ENCODE measurements at regions not wholly inside any gene's neighbourhood (a gene's known extent, or its start where the extent isn't known, plus 50 kb on each side); places are given as distances from the start of the nearest gene placed in this dataset.
"Not testable (repeated sequence)": the region's sequence is repeated elsewhere in the genome, so short reads cannot be mapped to it uniquely, and the experiment has no call there.

DNA sequence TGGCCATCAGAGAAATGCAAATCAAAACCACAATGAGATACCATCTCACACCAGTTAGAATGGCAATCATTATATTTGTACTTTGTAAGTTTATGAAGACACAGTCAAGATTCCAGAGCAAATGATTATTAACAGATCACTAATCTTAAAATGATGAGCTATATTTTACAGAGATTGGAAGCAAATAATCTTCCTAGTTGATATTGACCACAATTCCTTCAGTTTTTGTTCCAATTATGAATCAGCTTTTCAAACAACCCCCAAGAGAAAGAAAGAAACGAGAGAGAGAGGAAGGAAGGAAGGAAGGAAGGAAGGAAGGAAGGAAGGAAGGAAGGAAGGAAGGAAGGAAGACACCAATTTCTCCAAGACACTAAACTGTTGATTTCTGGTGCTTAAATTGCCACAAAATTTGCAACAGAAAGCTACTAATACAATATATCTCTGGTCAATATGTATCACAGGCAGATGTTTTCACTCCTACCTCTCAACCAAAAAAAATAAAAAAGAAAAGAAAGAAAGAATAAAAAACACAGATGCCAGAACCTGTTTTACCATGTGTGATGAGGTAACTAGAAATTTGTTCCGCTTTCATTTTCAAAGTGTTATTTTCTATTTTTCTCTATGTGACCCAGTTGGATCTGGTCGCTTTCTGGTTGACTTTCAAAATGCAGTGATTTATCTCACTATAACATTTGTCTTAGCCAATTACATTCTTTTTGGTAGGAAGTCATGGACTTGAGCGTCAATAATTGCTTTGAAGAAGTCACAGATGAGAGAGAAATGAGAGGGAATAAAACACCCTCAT is 1609.6 kb downstream of the SI start:
- Histone ChIP-seq H3K9me3 (ENCODE audit: low read length) (no peaks in the 10 kb centered on the region), H3K36me3 (ENCODE audit: insufficient read depth, low read length) (no peaks in the 10 kb centered on the region), H3K4me3 (ENCODE audit: low read length) (no peak overlapping the region), H3K27me3 (ENCODE audit: insufficient read depth, low read length) (no peaks in the 10 kb centered on the region), H2AFZ (ENCODE audit: low read depth, low read length) (no peak overlapping the region), H3K4me1 (ENCODE audit: insufficient read depth, low read length) (no peaks in the 10 kb centered on the region)

DNA sequence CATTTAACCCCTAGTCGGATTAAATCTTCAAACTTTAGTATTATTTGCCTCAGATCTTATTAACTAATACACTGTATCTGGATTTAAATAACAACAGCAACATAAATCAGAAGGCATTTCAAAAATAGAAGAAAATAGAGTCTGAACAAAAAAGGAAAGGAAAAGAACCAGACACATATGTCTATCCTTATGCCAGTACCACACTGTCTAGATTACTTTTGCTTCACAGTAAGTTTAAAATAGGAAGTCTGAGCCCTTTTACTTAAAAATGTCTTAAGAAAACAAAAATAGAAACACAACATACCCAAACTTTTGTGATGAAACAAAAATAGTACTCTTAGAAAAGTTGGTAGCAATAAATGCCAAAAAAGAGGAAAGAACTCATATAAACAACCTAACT is 1615.8 kb downstream of the SI start:
- no peaks in the 10 kb centered on the region for H3K4me1 ChIP-seq (ENCODE audit: insufficient read depth, low read length)
- no peak overlapping the region for H3K4me3 ChIP-seq (ENCODE audit: low read length)
- H3K36me3 ChIP-seq (ENCODE audit: insufficient read depth, low read length) = no peaks in the 10 kb centered on the region
- H2AFZ ChIP-seq (ENCODE audit: low read depth, low read length) = no peak overlapping the region
- H3K9me3 ChIP-seq (ENCODE audit: low read length) = no peaks in the 10 kb centered on the region
- no peaks in the 10 kb centered on the region for H3K27me3 ChIP-seq (ENCODE audit: insufficient read depth, low read length)

DNA sequence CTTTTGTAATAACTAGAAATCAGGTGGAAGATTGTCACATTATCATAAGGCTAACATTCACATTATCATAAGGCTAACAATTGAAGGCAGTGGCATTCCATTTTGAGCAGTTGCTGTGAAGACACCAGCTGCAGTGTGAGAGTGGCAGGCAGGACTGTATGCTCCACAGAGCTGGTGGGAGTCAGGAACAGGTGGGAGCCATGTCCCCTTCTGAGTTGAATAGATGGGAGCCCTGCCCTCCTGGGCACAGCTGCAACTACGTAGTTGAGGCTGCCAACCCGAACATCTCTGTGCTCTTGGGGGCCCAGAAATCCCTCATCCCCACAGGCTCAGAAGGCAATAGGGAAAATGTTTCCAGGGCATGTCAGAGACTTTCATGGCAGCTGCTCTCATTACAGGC is 1627.6 kb downstream of the SI start:
- Histone ChIP-seq H3K9me3 (ENCODE audit: low read length) (no peaks in the 10 kb centered on the region), H3K4me1 (ENCODE audit: insufficient read depth, low read length) (no peaks in the 10 kb centered on the region), H2AFZ (ENCODE audit: low read depth, low read length) (no peak overlapping the region), H3K36me3 (ENCODE audit: insufficient read depth, low read length) (no peaks in the 10 kb centered on the region), H3K27me3 (ENCODE audit: insufficient read depth, low read length) (no peaks in the 10 kb centered on the region), H3K4me3 (ENCODE audit: low read length) (no peak overlapping the region)

DNA sequence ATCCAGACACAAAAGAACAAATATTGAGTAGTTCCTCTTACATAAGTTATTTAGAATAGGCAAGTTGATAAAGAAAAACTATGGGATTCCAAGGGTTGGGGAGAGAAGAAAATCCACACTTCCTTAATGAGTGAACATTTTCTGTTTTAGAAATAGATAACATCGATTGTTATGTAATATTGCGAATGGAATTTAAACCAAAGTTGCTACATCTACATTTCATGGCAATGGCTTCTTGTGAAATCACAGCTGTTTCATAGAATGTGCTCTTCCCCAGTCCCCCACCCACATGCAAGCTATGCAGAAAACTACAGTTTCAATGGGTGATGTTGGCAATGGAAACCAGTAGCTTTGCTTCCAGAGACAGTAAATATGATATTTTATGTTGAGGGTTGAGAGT is 1639.5 kb downstream of the SI start:
- Histone ChIP-seq H3K9me3 (ENCODE audit: low read length) (no peaks in the 10 kb centered on the region), H3K36me3 (ENCODE audit: insufficient read depth, low read length) (no peaks in the 10 kb centered on the region), H3K27me3 (ENCODE audit: insufficient read depth, low read length) (no peaks in the 10 kb centered on the region), H3K4me1 (ENCODE audit: insufficient read depth, low read length) (no peaks in the 10 kb centered on the region), H2AFZ (ENCODE audit: low read depth, low read length) (no peak overlapping the region), H3K4me3 (ENCODE audit: low read length) (no peak overlapping the region)

DNA sequence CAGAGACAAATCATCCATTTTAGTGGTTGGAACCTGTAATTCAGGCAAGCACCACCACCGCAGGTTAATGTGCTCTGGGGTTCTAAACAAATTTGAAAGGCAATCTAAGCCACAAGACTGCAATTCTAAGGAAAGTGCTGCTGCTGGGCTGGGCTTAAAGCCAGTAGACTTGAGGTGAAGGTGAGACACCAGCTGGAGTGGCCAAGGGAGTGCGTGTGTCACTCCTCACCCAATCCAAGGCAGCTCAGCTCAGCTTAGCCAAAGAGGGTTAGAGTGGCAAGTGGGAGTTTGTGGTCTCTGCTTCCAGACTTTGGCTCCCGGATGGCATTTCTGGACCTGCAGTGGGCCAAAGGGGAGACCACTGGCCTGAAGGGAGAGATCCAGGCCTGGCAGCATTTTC is 1655.6 kb downstream of the SI start:
- Histone ChIP-seq H2AFZ (ENCODE audit: low read depth, low read length) (no peak overlapping the region), H3K36me3 (ENCODE audit: insufficient read depth, low read length) (no peaks in the 10 kb centered on the region), H3K4me1 (ENCODE audit: insufficient read depth, low read length) (no peaks in the 10 kb centered on the region), H3K4me3 (ENCODE audit: low read length) (no peak overlapping the region), H3K27me3 (ENCODE audit: insufficient read depth, low read length) (no peaks in the 10 kb centered on the region), H3K9me3 (ENCODE audit: low read length) (no peaks in the 10 kb centered on the region)

DNA sequence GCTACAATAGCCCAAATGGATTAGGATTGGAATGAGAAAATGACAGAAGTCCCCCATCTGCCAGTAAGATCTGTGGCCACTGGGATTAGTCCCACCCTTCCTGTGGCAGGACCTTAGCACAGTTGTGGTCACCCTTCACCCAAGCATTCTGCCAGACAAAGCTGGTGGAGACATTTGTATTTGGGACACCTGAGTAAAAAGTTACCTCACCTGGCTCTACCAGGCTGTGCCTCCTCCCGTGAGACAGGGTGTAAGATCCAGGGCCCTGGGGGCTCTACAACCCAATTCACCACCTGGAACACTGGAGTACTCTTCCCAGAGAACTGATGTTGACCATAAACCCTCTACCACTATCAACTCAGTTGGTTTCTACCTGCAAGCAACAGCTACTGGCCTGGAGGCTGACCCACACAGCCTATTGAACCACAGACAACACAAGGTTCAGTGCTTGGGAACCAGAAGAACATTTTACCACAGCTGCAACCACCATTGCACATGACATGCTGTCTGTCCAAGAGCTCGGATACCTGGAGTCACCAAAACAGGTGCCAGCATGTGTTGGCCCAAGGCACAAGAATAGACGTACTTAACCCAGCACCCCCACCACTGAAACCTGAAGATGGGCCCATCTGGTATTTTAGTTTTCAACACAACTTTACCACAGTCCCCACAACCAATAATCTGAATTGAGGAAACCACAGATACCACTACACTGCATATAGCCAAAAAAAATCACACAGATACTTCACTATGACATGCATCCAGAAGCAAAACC is 1686.7 kb downstream of the SI start:
- no peaks in the 10 kb centered on the region for H3K9me3 ChIP-seq (ENCODE audit: low read length)
- no peak overlapping the region for H2AFZ ChIP-seq (ENCODE audit: low read depth, low read length)
- H3K4me1 ChIP-seq (ENCODE audit: insufficient read depth, low read length) = no peaks in the 10 kb centered on the region
- no peaks in the 10 kb centered on the region for H3K27me3 ChIP-seq (ENCODE audit: insufficient read depth, low read length)
- no peak overlapping the region for H3K4me3 ChIP-seq (ENCODE audit: low read length)
- no peaks in the 10 kb centered on the region for H3K36me3 ChIP-seq (ENCODE audit: insufficient read depth, low read length)

- H3K27me3 ChIP-seq (ENCODE audit: insufficient read depth, low read length) = no peaks in the 10 kb centered on the region
- H3K4me3 ChIP-seq (ENCODE audit: low read length) = no peak overlapping the region
- H3K4me1 ChIP-seq (ENCODE audit: insufficient read depth, low read length) = no peaks in the 10 kb centered on the region
- H2AFZ ChIP-seq (ENCODE audit: low read depth, low read length) = no peak overlapping the region
- no peaks in the 10 kb centered on the region for H3K9me3 ChIP-seq (ENCODE audit: low read length)
- H3K36me3 ChIP-seq (ENCODE audit: insufficient read depth, low read length) = no peaks in the 10 kb centered on the region
Observed at GRCh38 chr3:163384383-163384782, 1693.9 kb downstream of the SI start.

DNA sequence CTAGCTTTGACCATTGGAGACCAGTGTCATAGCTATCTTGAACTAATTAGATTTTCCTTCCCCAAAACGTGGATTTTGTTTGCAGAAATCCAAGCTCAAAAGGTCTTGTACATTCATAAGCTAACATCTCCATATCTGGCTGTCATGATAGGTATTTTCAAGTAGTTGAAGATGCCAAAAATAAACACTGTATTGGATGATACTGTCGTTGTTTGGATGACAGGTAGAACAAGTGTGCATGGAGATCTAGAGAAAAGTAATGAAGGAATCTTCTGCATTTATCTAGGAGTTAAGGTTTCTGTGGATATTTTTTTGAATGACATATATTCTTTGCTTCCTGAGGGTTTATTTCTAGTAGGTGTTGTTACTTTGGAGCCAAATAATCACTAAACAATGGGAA is 1696.1 kb downstream of the SI start:
- Histone ChIP-seq H3K36me3 (ENCODE audit: insufficient read depth, low read length) (no peaks in the 10 kb centered on the region), H3K27me3 (ENCODE audit: insufficient read depth, low read length) (no peaks in the 10 kb centered on the region), H2AFZ (ENCODE audit: low read depth, low read length) (no peak overlapping the region), H3K4me3 (ENCODE audit: low read length) (no peak overlapping the region), H3K4me1 (ENCODE audit: insufficient read depth, low read length) (no peaks in the 10 kb centered on the region), H3K9me3 (ENCODE audit: low read length) (no peaks in the 10 kb centered on the region)

DNA sequence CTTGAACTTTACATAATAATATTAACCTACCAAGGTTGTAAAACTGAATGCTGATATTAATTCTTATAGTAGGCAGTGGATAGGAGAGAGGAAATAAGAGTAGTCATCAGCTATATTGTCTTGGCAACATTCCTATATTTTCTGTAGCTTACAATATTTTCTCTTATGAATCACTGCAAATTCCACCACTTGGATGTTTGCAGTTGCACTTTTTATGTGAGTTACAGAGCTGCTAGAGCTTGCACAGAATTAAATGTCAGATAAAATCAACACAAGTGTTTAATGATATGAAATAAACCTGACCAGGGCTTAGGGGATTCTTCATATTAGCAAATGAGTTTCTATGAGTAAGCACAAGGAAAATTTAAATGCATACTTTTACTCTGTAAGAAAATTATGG is 1710.1 kb downstream of the SI start:
- Histone ChIP-seq H3K9me3 (ENCODE audit: low read length) (no peaks in the 10 kb centered on the region), H3K36me3 (ENCODE audit: insufficient read depth, low read length) (no peaks in the 10 kb centered on the region), H3K27me3 (ENCODE audit: insufficient read depth, low read length) (no peaks in the 10 kb centered on the region), H3K4me3 (ENCODE audit: low read length) (no peak overlapping the region), H2AFZ (ENCODE audit: low read depth, low read length) (no peak overlapping the region), H3K4me1 (ENCODE audit: insufficient read depth, low read length) (no peaks in the 10 kb centered on the region)

DNA sequence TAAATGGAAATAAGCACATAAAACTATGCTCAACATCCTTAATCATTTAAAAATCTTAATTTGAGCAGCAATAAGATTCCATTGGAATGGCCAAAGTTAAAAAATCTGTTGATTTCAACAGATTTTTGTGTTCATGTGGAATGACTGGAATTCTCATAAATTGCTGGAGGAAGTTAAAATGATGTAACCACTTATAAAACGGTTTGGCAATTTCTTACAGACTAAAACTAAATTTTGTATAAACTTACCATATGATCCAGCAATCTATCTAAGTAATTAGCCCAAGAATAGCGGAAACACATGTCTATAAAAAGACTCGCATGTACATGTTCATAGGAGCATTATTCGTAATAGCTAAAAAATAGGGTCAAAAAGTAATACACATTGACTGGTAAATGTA is 1713.6 kb downstream of the SI start:
- no peak overlapping the region for H3K4me3 ChIP-seq (ENCODE audit: low read length)
- H2AFZ ChIP-seq (ENCODE audit: low read depth, low read length) = no peak overlapping the region
- no peaks in the 10 kb centered on the region for H3K27me3 ChIP-seq (ENCODE audit: insufficient read depth, low read length)
- no peaks in the 10 kb centered on the region for H3K36me3 ChIP-seq (ENCODE audit: insufficient read depth, low read length)
- H3K4me1 ChIP-seq (ENCODE audit: insufficient read depth, low read length) = no peaks in the 10 kb centered on the region
- no peaks in the 10 kb centered on the region for H3K9me3 ChIP-seq (ENCODE audit: low read length)

DNA sequence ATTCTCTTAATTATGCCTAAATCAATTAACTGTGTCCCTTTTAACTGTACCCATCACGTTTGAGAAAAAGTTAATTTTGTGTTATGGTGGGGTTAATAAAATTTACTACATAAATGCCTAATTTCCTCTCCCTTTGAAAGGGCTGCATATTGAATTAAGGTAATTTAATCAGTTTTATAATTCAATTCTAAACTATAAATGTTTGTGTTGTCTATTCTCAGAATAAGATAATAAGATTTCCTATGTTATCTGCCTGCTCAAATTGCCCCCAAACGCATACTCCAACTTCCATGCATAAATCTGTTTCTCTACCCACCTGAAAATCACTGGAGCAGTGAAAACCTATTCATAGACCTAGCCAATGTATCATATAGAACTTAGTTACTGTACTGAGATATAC is 1716.1 kb downstream of the SI start:
- Histone ChIP-seq H3K4me3 (ENCODE audit: low read length) (no peak overlapping the region), H3K27me3 (ENCODE audit: insufficient read depth, low read length) (no peaks in the 10 kb centered on the region), H2AFZ (ENCODE audit: low read depth, low read length) (no peak overlapping the region), H3K36me3 (ENCODE audit: insufficient read depth, low read length) (no peaks in the 10 kb centered on the region), H3K4me1 (ENCODE audit: insufficient read depth, low read length) (no peaks in the 10 kb centered on the region), H3K9me3 (ENCODE audit: low read length) (no peaks in the 10 kb centered on the region)

GRCh38 chr3:163361357-163361878 is 1716.9 kb downstream of the SI start:
- not testable (repeated sequence) for H3K36me3 ChIP-seq (ENCODE audit: insufficient read depth, low read length); H3K9me3 ChIP-seq (ENCODE audit: low read length); H3K4me3 ChIP-seq (ENCODE audit: low read length); H3K4me1 ChIP-seq (ENCODE audit: insufficient read depth, low read length); H3K27me3 ChIP-seq (ENCODE audit: insufficient read depth, low read length); H2AFZ ChIP-seq (ENCODE audit: low read depth, low read length)

- Histone ChIP-seq H3K27me3 (ENCODE audit: insufficient read depth, low read length) (no peaks in the 10 kb centered on the region), H3K36me3 (ENCODE audit: insufficient read depth, low read length) (no peaks in the 10 kb centered on the region), H3K9me3 (ENCODE audit: low read length) (no peaks in the 10 kb centered on the region), H3K4me1 (ENCODE audit: insufficient read depth, low read length) (no peaks in the 10 kb centered on the region), H3K4me3 (ENCODE audit: low read length) (no peak overlapping the region), H2AFZ (ENCODE audit: low read depth, low read length) (no peak overlapping the region)
Observed at GRCh38 chr3:163347944-163348343, 1730.4 kb downstream of the SI start.
